ENCODE measurements at regions not wholly inside any gene's neighbourhood (a gene's known extent, or its start where the extent isn't known, plus 50 kb on each side); places are given as distances from the start of the nearest gene placed in this dataset.

GRCh38 chr5:158553195-158553961, 546.3 kb downstream of the EBF1 start:
- DNase-seq (ENCODE audit: low read depth) = no peak

GRCh38 chr5:158552241-158552640, 547.5 kb downstream of the EBF1 start:
- DNase-seq (ENCODE audit: low read depth) = no peak

DNA sequence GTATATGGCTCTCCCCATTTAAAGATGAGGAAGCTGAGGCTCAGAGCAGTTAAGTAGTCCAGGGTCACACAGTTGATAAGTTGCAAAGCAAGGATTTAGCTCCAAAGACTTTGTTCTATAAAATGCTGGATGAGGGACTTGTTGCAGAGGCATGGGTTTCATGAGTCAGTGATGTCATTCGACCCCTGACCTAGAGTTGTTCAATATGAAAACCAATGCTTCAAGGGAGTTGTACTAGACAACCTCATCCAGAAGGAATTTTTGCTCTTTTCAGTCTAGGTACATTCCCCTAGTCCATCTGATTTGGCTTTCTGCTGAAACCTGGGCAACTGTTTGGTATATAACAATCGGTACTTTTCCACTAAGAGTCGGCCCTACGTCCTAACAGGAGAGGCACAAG, 550.4 kb downstream of the EBF1 start:
- no peak for DNase-seq (ENCODE audit: low read depth)

GRCh38 chr5:158546748-158547147, 553.0 kb downstream of the EBF1 start:
- DNase-seq (ENCODE audit: low read depth) = no peak

- no peak for DNase-seq (ENCODE audit: low read depth)
These were observed 553.7 kb downstream of the EBF1 start for GRCh38 chr5:158545949-158546530.

- DNase-seq (ENCODE audit: low read depth) = no peak
These were observed 555.1 kb downstream of the EBF1 start for GRCh38 chr5:158544388-158545339.

DNA sequence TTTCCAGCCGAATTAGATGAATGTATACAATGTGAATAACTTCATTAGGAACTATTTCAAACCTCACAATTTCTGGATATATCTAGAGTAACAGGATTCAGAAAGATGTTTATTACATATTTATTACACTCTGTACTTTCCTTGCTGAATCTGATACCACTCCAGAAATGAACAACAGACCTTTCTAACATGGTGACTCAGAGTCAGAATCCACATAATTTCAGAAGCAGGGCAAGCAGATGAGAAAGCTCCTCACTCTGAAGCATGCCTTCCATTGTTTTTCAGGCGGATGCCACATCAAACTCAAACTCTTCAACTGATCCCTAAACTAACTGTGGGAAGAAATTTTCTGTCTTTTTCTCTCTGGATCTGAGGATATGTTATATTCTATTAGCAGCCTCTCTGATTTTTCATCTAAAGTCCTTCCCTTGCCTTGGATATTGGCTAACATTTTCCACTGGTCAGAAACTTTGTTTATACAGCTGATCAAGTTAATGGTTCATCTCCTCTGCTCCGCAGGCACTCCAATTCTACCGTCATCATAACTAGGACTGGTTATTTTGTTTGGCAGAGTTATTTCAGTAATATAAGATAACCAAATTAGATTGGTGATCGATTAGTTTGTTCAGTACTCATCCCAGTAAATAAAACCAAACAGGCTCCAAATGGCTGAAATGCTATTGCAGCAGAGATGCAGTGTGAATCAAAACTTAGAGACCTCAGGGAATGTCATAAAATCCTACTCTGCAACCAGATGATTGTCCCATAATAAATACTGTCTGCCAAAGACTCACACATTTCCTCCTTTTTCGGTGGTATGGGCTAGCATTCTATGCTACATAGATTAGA, 556.0 kb downstream of the EBF1 start:
- DNase-seq (ENCODE audit: low read depth) = no peak

DNA sequence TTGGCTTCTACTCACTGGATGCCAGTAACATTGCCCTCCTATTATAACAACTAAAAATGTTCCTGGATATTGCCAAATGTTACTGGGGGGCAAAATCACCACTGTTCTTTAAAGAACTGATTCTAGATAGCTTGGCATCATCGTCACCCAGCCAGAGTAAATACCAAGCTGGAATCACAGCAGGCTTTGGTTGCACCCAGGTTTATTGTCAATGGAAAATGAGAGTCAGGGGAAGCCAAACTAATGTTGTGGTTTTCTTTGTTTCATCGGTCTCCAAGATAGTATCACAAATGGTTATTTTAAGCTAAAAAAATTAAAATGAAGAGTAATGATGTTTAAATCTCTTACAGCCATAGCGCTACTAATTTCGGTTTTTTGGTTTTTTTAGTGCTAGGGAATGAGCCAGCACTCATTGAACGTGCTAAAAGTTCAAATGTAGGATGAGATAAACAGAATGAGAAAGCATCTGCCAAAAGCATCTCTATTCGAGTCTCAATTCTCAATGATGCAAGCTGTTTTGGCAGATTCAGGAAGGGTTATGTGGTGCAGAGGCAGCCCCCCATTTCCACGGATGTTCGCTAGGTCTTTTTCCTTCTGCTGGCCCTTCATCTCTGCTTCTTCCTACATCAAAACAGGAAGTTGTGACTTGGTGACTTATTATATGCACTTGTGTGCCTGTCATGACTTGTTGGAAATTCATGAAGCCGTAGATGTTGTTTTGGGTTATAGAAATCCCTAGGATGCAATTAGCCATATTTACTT, 558.0 kb downstream of the EBF1 start:
- DNase-seq (ENCODE audit: low read depth) = no peak

- no peak for DNase-seq (ENCODE audit: low read depth)
These were observed 561.1 kb downstream of the EBF1 start for GRCh38 chr5:158538506-158539074.

DNA sequence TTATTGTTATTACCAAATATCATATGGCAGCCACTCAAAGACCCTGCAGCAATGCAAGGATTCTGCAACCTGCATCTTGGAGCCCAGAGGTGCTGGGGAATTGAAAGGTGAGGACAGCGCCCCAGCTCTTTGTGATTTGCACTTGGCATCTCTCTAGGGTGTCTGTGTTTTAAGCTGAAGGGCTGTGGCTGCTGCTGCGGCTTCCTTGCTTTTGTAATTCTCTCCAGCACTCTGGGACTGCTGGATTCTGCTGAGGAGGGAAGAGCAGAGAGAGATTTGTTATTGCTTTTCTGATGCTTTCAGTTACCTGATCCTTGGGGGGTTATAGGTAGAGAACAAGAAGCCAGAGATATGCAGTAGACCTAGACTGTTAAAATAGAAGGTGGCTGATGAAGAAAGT, 562.4 kb downstream of the EBF1 start:
- DNase-seq (ENCODE audit: low read depth) = no peak

GRCh38 chr5:158534203-158534602, 565.5 kb downstream of the EBF1 start:
- DNase-seq (ENCODE audit: low read depth) = no peak

- DNase-seq (ENCODE audit: low read depth) = no peak
These were observed 567.0 kb downstream of the EBF1 start for GRCh38 chr5:158532739-158533138.

- DNase-seq (ENCODE audit: low read depth) = no peak
These were observed 567.9 kb downstream of the EBF1 start for GRCh38 chr5:158531860-158532259.

DNA sequence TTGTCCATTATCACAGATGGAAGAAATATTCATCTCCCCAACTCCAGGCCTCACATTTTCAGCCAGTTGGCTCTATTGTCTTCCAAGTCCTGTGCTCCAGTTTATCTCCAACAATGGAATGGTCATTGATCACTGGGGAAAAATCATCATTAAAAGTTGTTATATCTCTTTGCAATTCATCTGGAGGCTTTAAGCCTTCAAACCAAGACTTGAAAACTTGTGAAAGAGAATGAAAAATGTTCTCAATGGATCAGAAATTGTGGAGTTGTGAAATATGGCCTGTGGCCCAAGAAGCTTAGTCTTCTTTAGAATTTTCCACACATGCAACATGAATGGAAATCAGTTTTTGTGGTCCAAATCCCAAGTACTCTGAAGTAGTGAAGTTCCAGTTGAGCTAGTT, 569.6 kb downstream of the EBF1 start:
- DNase-seq (ENCODE audit: low read depth) = no peak

- no peak for DNase-seq (ENCODE audit: low read depth)
These were observed 570.3 kb downstream of the EBF1 start for GRCh38 chr5:158529454-158529853.

DNA sequence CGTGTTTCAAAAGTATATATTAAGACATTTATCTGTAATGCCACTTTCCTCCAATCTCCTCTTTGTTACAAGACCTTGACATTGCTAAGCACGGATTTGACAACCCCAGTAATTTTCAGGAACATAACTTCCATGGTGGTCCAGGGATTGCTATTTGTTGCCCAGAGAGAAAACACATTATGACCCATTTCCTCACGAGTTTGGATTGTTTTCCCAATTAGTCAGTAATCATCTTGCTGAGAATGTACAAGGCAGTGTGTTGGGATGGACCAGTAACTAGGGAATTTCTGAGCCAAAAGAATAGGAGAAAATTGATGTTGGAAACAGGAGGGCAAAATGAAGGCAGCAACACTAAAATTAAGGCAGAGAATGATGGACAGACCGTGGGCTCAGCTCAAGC, 574.1 kb downstream of the EBF1 start:
- no peak for DNase-seq (ENCODE audit: low read depth)

- no peak for DNase-seq (ENCODE audit: low read depth)
These were observed 575.6 kb downstream of the EBF1 start for GRCh38 chr5:158524070-158524469.

- DNase-seq (ENCODE audit: low read depth) = no peak
These were observed 576.9 kb downstream of the EBF1 start for GRCh38 chr5:158522776-158523175.

DNA sequence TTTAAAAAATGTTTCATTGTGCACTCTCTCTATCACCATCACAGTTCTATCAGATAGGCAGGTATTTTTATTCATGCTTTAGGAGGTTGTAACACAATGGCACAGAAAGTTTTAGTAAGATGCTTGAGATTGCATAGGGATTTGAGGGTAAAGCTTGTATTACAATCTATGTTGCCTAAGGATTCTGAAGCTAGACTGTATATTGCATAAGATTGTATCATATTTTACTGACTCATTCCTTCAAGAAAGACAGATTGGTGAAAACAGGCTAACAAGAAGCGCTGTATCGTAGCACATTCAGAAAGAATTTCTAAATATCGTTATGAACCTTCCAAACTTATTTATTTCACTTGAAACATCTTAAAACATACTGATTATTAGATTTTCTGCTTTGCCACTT, 577.7 kb downstream of the EBF1 start:
- DNase-seq (ENCODE audit: low read depth) = no peak

DNA sequence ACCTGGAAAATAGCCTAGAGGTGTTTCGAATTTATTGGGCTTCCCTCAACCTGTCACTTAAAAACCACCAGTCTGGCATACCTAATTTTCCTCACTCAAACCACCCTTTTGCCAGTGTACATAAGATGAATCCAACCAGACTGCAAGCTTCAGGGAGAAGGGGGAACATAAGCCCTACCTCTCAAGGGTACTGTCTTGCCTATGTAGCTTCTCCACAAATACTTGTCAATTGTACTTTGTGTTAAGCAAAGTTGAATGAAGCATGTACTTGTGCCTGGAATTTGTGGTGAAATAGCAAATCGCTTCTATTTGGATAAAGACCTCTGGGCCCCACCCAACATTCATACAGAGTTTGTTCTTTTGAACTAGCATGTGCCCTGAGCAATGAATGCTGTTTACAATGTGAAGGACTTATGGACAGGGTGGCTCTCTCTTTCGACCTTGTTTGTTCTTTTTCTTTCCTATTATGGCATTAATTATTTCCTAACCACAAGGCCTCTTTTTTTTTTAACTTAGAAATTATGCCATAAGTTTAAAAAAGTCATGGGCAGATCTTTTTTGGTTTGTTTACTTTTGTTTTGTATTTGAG, 580.2 kb downstream of the EBF1 start:
- DNase-seq (ENCODE audit: low read depth) = no peak
